ENCODE measurements at regions not wholly inside any gene's neighbourhood (a gene's known extent, or its start where the extent isn't known, plus 50 kb on each side); places are given as distances from the start of the nearest gene placed in this dataset.
A peak's percentile ranks its signal among the peaks of the same experiment; 100 is the strongest.

GRCh38 chr21:18153063-18153462, 91.6 kb upstream of the CHODL start:
- Mint-ChIP-seq H3K27ac (ENCODE audit: low read depth, unreplicated experiment) (no peak overlapping the region), H3K4me1 (ENCODE audit: insufficient read depth, unreplicated experiment) (peaks cover 7% of the 10 kb centered on the region), H3K36me3 (ENCODE audit: insufficient read depth, unreplicated experiment) (no peaks in the 10 kb centered on the region), H3K4me3 (ENCODE audit: unreplicated experiment) (no peak overlapping the region), H3K27me3 (ENCODE audit: insufficient read depth, unreplicated experiment) (no peaks in the 10 kb centered on the region), H3K9me3 (ENCODE audit: unreplicated experiment) (no peaks in the 10 kb centered on the region)
- intact Hi-C loops (cut with micrococcal nuclease), result no loop called here
- CTCF ChIA-PET, result interaction anchor here (1.0 to 2.8 kb wide), 4 partner anchors 8 to 228 kb away, joined by 3 to 11 read pairs (median 3); no protein-coding TSS in a partner anchor
- no TSS peak for BruUV-seq (replicated peaks)
- peak; percentile 53 for DNase-seq (ENCODE audit: unreplicated experiment)
- POLR2A ChIA-PET, result interaction anchor here (0.6 to 1.2 kb wide), 2 partner anchors 12 to 486 kb away, joined by 3 to 4 read pairs; no protein-coding TSS in a partner anchor
- TF ChIP-seq CTCF (IDR thresholded peaks at IDR 0.05; ENCODE audit: unreplicated experiment), result no peak

- H3K4me3 Mint-ChIP-seq (ENCODE audit: unreplicated experiment), result no peak overlapping the region
- H3K36me3 Mint-ChIP-seq (ENCODE audit: insufficient read depth, unreplicated experiment), result peaks cover 2% of the 10 kb centered on the region
- POLR2A ChIA-PET, result interaction anchor here (0.6 to 1.2 kb wide), 2 partner anchors 12 to 485 kb away, joined by 3 to 4 read pairs; no protein-coding TSS in a partner anchor
- DNase-seq (ENCODE audit: unreplicated experiment), result no peak
- H3K27ac Mint-ChIP-seq (ENCODE audit: low read depth, unreplicated experiment), result no peak overlapping the region
- no TSS peak for BruUV-seq (replicated peaks)
- no peaks in the 10 kb centered on the region for H3K27me3 Mint-ChIP-seq (ENCODE audit: insufficient read depth, unreplicated experiment)
- TF ChIP-seq CTCF (IDR thresholded peaks at IDR 0.05; ENCODE audit: unreplicated experiment), result no peak
- intact Hi-C loops (cut with micrococcal nuclease), result no loop called here
- CTCF ChIA-PET, result interaction anchor here (1.1 to 2.8 kb wide), 4 partner anchors 9 to 228 kb away, joined by 3 to 11 read pairs (median 4); no protein-coding TSS in a partner anchor
- H3K9me3 Mint-ChIP-seq (ENCODE audit: unreplicated experiment), result no peaks in the 10 kb centered on the region
- peaks cover 13% of the 10 kb centered on the region for H3K4me1 Mint-ChIP-seq (ENCODE audit: insufficient read depth, unreplicated experiment)
These were observed 92.3 kb upstream of the CHODL start for GRCh38 chr21:18152371-18152770.

- Mint-ChIP-seq H3K4me1 (ENCODE audit: insufficient read depth, unreplicated experiment) (peaks cover 18% of the 10 kb centered on the region), H3K9me3 (ENCODE audit: unreplicated experiment) (no peaks in the 10 kb centered on the region), H3K27me3 (ENCODE audit: insufficient read depth, unreplicated experiment) (no peaks in the 10 kb centered on the region), H3K27ac (ENCODE audit: low read depth, unreplicated experiment) (no peak overlapping the region), H3K4me3 (ENCODE audit: unreplicated experiment) (no peak overlapping the region), H3K36me3 (ENCODE audit: insufficient read depth, unreplicated experiment) (peaks cover 4% of the 10 kb centered on the region)
- ChIA-PET POLR2A (no interaction called here), CTCF (interaction anchor here (2.8 kb wide), 1 partner anchor 110 kb away, joined by 11 read pairs; no protein-coding TSS in a partner anchor)
- TF ChIP-seq CTCF (IDR thresholded peaks at IDR 0.05; ENCODE audit: unreplicated experiment), result no peak
- no peak for DNase-seq (ENCODE audit: unreplicated experiment)
- BruUV-seq (replicated peaks), result no TSS peak
- intact Hi-C loops (cut with micrococcal nuclease), result no loop called here
These were observed 93.6 kb upstream of the CHODL start for GRCh38 chr21:18151046-18151445.

- Mint-ChIP-seq H3K4me1 (ENCODE audit: insufficient read depth, unreplicated experiment) (peaks cover 16% of the 10 kb centered on the region), H3K4me3 (ENCODE audit: unreplicated experiment) (no peak overlapping the region), H3K27ac (ENCODE audit: low read depth, unreplicated experiment) (no peak overlapping the region), H3K36me3 (ENCODE audit: insufficient read depth, unreplicated experiment) (peaks cover 4% of the 10 kb centered on the region), H3K27me3 (ENCODE audit: insufficient read depth, unreplicated experiment) (no peaks in the 10 kb centered on the region), H3K9me3 (ENCODE audit: unreplicated experiment) (no peaks in the 10 kb centered on the region)
- CTCF ChIA-PET, result no interaction called here
- BruUV-seq (replicated peaks), result no TSS peak
- POLR2A ChIA-PET, result interaction anchor here (0.6 to 0.9 kb wide), 2 partner anchors 9 to 862 kb away, joined by 3 to 4 read pairs; no protein-coding TSS in a partner anchor
- intact Hi-C loops (cut with micrococcal nuclease), result no loop called here
- no peak for TF ChIP-seq CTCF (IDR thresholded peaks at IDR 0.05; ENCODE audit: unreplicated experiment)
- DNase-seq (ENCODE audit: unreplicated experiment), result no peak
These were observed 96.2 kb upstream of the CHODL start for GRCh38 chr21:18148401-18148800.
